ENCODE measurements at regions not wholly inside any gene's neighbourhood (a gene's known extent, or its start where the extent isn't known, plus 50 kb on each side); places are given as distances from the start of the nearest gene placed in this dataset.
A peak's percentile ranks its signal among the peaks of the same experiment; 100 is the strongest.
"Not testable (repeated sequence)": the region's sequence is repeated elsewhere in the genome, so short reads cannot be mapped to it uniquely, and the experiment has no call there.

- no peak for DNase-seq (ENCODE audit: low spot score)
Observed at GRCh38 chr3:8143186-8143585, 358.4 kb upstream of the LMCD1 start.

DNA sequence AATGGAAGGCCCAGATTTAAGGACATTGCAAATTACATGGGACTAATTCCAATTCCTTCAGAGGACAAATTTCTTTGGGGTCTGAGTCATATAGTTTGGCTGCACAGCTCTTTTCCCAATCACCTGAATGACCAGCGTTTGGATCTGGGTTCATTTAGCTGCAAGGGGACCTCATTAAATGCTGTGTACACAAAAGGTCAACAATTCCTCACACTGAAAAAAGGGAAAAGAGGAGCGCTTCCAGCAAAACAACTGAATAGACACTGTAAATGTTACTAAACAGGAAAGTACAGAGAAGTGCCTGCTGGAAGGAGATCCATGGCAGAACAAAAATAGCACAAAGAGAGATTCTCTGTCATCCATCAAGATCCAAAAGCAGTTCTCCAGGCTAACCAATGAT, 356.0 kb upstream of the LMCD1 start:
- no peak for DNase-seq (ENCODE audit: low spot score)

- DNase-seq (ENCODE audit: low spot score): no peak
Observed at GRCh38 chr3:8147711-8148110, 353.9 kb upstream of the LMCD1 start.

DNA sequence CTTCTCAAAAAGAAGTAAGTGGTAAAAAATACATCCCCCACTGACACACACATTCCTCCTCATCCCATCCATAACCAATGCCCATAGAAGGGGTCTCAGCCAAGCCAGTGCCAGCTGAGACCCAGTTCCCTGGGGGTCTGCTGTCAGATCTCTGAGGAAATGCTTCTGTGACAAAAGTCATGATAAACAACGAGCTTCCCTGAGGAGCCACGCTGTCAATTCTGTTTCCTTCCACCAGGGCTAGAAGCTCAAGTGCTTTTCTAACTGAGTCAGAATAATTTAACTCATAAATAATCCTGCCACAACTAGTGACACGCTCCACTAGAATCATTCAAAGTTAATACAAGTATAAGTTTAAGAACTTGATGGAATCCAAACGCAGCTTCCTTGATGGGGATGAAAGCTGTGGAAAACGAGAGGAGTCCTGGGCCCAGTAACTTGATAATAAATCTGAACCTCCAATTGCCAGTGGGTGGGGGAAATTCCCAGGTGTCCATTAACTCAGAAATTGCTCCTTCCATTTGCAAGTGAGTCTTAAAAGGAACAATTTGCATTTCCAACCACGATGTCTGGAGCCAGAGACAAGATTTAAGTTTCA, 348.7 kb upstream of the LMCD1 start:
- no peak for DNase-seq (ENCODE audit: low spot score)

DNA sequence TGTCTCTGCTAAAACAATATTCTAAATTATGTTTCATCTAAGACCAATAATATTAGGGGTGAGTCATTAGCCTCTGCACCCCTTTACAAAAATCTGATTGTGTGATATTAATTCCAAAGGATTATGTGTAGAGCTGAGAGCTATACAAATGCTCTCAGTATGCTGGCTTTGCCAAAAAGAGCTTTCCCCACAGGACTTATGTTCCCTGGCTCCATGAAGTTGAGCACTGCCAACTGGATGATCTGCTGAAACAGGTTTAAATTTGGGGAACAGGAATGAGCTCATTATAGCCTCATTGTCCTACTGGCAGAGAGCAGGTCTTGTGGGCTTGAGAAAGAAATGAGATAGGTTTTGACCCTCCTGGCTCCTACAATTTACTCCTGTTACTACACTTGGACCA, 347.8 kb upstream of the LMCD1 start:
- DNase-seq (ENCODE audit: low spot score): no peak

- no peak for DNase-seq (ENCODE audit: low spot score)
Observed at GRCh38 chr3:8154617-8155016, 347.0 kb upstream of the LMCD1 start.

GRCh38 chr3:8156138-8156537, 345.5 kb upstream of the LMCD1 start:
- no peak for DNase-seq (ENCODE audit: low spot score)

DNA sequence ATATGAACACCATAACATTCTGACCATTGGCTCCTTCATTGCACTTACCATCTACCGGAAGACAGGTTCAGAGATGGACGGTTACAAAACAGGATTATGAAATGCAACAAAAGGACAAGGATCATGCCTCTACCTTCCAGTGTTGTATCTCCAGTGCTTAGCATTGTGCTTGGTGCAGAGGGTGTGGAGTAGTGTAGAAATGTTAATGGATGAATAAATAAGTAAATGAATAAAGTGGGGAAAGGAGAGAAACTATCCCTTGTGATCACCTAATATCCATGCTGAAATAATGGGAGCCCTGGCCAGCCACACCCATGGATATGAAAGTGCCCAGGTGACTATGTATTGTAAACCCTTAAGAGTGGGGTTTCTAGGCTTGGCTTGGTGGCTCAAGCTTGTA, 344.8 kb upstream of the LMCD1 start:
- DNase-seq (ENCODE audit: low spot score): no peak

DNA sequence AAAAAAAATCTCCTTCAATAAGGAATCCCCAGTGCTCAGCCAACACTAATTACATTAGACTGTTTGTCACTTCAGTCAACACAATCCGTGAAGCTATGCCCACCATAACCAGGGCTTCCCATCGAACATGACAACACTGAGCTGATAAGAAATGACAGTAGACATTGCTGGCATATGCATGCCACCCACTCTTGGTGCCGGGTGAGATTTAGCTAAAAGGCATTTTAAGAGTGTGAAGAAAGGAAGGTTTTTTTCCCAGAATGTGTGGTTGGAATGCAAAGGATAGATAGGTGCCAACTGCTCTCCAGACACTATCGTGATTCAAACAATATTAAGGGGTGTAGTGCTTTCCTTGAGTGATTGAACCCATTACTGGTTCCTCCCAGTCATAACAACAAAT, 344.0 kb upstream of the LMCD1 start:
- DNase-seq (ENCODE audit: low spot score): no peak

- DNase-seq (ENCODE audit: low spot score): no peak
Observed at GRCh38 chr3:8164145-8164544, 337.5 kb upstream of the LMCD1 start.

DNA sequence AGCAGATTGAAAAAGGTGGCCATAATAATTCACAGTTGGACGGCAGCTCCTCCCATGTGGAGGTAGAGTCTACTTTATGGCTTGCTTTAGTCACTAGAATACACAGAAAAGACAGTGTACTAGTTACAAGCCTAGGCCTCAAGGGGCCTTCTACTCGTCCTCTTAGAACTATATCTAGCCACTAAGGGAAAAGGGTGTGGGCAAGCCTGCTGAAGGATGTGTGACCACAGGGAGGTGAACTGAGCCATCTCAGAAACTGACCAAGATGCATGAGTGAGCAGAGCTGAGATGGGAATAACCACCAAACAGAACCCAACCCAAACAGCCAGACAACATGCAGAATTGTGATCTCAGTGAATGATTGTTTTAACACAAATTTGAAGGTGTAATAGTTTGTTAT, 335.6 kb upstream of the LMCD1 start:
- DNase-seq (ENCODE audit: low spot score): no peak

DNA sequence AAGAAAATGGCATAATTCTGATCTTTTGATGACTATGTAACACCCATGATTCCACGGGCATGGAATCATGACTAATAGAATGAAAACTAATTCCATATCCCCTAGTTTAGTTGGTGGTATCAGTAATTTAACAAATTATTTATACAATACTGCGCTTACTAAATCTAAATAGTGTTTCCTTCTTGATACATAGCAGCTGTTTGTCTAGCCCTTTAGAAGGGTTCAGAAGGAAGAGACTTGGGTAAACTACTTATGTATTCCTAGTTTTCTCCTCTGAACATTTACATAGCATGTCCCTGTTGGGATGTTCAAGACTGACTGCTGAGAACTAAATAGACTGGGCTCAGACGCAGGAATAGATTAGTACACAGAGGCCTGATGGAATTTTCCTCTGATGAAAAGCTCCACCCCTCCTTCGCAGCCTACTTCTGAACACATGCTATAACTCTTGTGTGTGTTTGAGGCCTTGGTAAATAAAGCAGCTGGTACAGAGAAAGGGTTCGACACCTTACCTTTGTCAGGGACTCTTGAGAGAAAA, 330.6 kb upstream of the LMCD1 start:
- no peak for DNase-seq (ENCODE audit: low spot score)

GRCh38 chr3:8173892-8174291, 327.7 kb upstream of the LMCD1 start:
- DNase-seq (ENCODE audit: low spot score): no peak

GRCh38 chr3:8176759-8177483, 324.7 kb upstream of the LMCD1 start:
- peak; percentile 4 for DNase-seq (ENCODE audit: low spot score)

- DNase-seq (ENCODE audit: low spot score): not testable (repeated sequence)
Observed at GRCh38 chr3:8178516-8178915, 323.1 kb upstream of the LMCD1 start.

GRCh38 chr3:8182904-8183303, 318.7 kb upstream of the LMCD1 start:
- no peak for DNase-seq (ENCODE audit: low spot score)

DNA sequence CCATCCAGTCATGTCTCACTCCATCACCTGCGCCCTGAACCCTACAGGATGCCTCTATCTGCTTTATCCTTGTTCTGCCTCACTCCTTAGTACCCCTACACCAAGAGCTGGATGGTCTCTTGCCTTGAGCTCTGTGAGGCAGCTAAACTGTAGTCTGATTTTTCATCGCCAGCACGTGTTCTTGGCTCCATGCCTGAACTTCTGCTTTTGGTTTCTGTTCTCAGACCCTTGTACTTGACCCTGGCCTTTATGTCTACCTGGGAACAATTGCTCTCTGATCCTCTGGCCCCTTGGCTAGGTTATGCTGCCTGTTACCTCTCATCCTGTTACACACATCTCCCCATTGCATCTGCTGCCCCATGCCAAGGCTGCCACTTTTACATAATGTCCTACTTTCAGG, 318.0 kb upstream of the LMCD1 start:
- DNase-seq (ENCODE audit: low spot score): no peak

- DNase-seq (ENCODE audit: low spot score): no peak
Observed at GRCh38 chr3:8186213-8186612, 315.4 kb upstream of the LMCD1 start.

- DNase-seq (ENCODE audit: low spot score): no peak
Observed at GRCh38 chr3:8187996-8188395, 313.6 kb upstream of the LMCD1 start.

DNA sequence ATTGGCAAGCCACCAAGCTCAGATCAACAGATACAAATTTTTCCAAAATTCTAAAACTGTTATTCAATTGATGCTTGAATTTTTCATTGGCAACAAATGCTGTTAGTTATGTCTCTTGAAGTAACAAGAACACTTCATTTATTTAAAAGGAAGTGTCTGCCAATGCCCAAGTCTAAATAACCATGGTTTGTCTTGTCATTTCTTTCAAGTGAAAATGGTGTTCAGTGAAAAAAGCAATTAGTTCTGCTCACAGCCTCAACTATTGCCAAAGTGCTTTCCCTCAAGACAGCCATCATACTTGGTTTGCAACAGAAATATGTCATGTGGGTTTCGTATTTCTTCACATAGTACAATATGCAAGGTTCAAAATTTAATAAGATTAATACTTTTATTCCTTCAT, 312.6 kb upstream of the LMCD1 start:
- no peak for DNase-seq (ENCODE audit: low spot score)

DNA sequence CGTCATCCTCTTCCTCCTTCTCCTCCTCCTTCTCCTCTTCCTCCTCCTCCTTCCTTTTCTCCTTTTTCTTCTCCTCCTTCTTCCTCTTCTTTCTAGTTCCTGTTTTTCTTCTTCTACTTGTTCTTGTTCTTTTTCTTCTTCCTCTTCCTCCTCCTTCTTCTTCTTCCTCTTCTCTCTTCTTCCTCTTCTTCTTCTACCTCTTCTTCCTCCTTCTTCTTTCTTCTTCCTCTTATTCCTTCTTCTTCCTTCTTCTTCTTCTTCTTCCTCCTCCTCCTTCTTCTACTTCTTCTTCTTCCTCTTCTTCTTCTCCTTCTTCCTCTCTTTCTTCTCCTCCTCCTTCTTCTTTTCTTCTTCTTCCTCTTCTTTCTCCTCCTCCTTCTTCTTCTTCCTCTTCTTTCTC, 310.2 kb upstream of the LMCD1 start:
- DNase-seq (ENCODE audit: low spot score): no peak

DNA sequence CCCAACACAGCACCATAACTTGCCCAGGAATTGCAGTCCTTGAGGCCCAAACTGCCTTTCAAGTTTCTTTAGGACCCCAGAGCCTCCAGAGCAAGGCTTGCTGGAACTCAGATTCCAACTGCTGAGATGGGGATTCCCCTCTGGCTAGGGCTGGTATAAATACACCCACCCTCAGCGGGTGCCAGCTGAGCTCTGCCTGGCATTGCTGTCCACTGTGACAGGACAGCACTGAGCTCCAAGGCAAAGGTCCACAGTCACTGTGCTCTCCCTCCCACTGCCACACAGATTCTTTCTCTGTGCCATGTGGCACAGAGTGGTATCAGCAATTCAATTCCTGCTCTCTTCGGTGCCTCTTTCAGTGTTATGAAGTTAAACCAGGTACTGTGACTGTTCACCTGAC, 304.2 kb upstream of the LMCD1 start:
- DNase-seq (ENCODE audit: low spot score): no peak

DNA sequence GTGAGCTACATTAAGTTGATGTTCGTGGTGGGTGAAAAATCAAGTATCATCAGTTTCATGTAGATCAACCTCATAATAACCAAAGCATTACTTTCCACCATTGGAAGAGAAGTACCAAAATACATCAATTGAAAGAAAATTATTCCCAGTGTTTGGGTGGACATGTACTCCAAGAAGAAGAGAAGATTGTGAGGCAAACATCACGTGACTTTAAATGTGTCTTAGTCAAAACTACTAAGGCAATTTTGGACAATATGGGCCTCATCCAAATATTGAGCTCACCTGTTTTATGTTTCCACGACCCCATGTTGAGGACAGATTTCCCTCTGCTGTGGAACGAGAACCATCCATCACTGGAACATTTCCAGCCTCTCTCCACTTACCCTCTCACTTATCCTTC, 303.0 kb upstream of the LMCD1 start:
- no peak for DNase-seq (ENCODE audit: low spot score)

- DNase-seq (ENCODE audit: low spot score): no peak
Observed at GRCh38 chr3:8200996-8201395, 300.6 kb upstream of the LMCD1 start.

Measured in A172 (cell line).